RWPE1 (cell line): ENCODE measurements at regions not wholly inside any gene's neighbourhood (a gene's known extent, or its start where the extent isn't known, plus 50 kb on each side); places are given as distances from the start of the nearest gene placed in this dataset.
A peak's percentile ranks its signal among the peaks of the same experiment; 100 is the strongest.

ENCODE experiments used
- CTCF ChIA-PET: fragments of 350-600 bp; sonication (Branson Sonifier 250); formaldehyde crosslinking; extraction: SDS; loops from one replicate; lab custom pipeline; 2021; lab: Yijun Ruan, JAX
- POLR2A ChIA-PET: fragments of 400-600 bp; formaldehyde crosslinking; extraction: SDS; loops from one replicate; lab custom pipeline; 2020; ENCODE audit warnings: antibody characterized with exemption; ENCODE audit not compliant: low non-redundant PET; lab: Yijun Ruan, JAX
- DNase-seq: peaks from one replicate; pipeline ENCODE4 v3.0.0; 2012; ENCODE audit warnings: low spot score
- H3K27ac ChIP-seq: fragments of 450-650 bp; 2 replicates; pipeline ENCODE4 v1.5.1; 2017
- TF ChIP-seq, protein P1 (sequence below): fragments of 450-650 bp; conservative IDR thresholded peaks from 2 replicates; pipeline ENCODE4 v1.5.1; 2017; ENCODE audit warnings: low read depth, mild to moderate bottlenecking

GRCh38 chr13:30004204-30004603 is 153.8 kb upstream of the UBL3 start:
- H3K27ac ChIP-seq: no peak overlapping the region
- TF ChIP-seq, protein P1, sequence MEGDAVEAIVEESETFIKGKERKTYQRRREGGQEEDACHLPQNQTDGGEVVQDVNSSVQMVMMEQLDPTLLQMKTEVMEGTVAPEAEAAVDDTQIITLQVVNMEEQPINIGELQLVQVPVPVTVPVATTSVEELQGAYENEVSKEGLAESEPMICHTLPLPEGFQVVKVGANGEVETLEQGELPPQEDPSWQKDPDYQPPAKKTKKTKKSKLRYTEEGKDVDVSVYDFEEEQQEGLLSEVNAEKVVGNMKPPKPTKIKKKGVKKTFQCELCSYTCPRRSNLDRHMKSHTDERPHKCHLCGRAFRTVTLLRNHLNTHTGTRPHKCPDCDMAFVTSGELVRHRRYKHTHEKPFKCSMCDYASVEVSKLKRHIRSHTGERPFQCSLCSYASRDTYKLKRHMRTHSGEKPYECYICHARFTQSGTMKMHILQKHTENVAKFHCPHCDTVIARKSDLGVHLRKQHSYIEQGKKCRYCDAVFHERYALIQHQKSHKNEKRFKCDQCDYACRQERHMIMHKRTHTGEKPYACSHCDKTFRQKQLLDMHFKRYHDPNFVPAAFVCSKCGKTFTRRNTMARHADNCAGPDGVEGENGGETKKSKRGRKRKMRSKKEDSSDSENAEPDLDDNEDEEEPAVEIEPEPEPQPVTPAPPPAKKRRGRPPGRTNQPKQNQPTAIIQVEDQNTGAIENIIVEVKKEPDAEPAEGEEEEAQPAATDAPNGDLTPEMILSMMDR: no peak
- CTCF ChIA-PET: no interaction called here
- no peak for DNase-seq
- POLR2A ChIA-PET: no interaction called here

DNA sequence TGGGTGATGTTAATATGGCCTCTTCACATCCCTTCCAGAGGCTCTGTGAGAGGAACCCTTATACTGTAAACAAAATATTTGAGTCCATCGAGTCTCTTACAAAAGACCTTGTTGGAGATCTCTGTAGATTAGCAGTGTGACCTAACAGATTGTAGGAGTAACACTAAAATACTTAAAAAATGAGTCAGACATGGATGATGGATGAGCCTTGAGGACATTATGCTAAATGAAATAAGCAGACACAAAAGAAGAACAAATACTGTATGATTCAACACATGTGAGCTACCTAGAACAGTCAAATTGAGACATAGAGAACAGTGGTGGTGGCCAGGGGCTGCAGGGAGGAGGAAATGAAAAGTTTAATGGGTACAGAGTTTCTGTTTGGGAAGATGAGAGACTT is 152.2 kb upstream of the UBL3 start:
- TF ChIP-seq, protein P1: no peak
- no peak overlapping the region for H3K27ac ChIP-seq
- CTCF ChIA-PET: no interaction called here
- DNase-seq: peak; percentile 53
- POLR2A ChIA-PET: no interaction called here

- POLR2A ChIA-PET: no interaction called here
- CTCF ChIA-PET: interaction anchor here (0.6 kb wide), 1 partner anchor 84 kb away, joined by 3 read pairs; no protein-coding TSS in a partner anchor
- DNase-seq: no peak
- H3K27ac ChIP-seq: no peak overlapping the region
- TF ChIP-seq, protein P1: no peak
Observed at GRCh38 chr13:30000370-30000765, 150.0 kb upstream of the UBL3 start.

DNA sequence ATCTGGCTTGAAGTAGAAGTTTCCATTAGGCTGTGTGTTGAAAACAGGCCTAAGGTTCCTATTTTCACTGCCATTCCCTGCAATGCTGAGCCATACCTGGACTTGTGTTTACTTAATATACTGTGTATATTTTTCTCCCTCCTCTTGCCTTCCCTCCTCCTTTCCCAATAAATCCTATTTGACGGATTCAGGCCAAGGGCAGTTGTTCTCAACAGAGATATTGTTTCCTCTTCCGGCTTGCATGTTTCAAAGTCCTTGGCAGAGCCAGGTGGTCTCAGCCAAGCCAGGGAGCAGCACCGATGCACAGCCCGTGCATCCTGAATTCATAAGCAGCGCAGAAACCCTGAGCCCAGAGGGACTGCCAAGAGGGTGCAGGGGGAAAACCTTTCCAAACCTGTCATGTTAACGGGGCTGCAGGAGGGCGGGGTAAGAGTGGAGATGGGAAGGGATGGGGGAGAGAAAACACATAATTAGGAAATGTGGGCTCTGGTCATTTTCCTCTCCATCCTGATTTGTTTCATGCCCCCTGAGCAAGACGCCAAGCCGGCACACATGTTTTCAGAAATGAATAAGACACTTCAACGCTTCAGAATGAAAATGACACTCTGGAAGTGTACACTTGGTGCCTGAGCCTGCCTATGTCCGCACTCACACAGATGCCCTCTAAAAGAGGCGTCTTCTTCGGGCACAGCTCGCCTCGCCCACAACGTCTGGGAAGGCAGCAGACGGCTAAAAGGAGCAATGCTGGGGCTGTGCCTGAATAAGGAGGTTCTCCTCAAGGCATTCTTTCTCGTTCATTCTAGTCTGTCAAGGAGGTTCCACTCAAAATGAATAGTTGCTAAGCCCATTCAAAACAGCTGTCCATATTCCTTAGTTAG is 149.3 kb upstream of the UBL3 start:
- no peak overlapping the region for H3K27ac ChIP-seq
- TF ChIP-seq, protein P1: no peak
- DNase-seq: no peak
- ChIA-PET POLR2A (no interaction called here), CTCF (no interaction called here)

- H3K27ac ChIP-seq: no peak overlapping the region
- ChIA-PET POLR2A (no interaction called here), CTCF (no interaction called here)
- TF ChIP-seq, protein P1: no peak
- no peak for DNase-seq
Observed at GRCh38 chr13:29996316-29996715, 145.9 kb upstream of the UBL3 start.

DNA sequence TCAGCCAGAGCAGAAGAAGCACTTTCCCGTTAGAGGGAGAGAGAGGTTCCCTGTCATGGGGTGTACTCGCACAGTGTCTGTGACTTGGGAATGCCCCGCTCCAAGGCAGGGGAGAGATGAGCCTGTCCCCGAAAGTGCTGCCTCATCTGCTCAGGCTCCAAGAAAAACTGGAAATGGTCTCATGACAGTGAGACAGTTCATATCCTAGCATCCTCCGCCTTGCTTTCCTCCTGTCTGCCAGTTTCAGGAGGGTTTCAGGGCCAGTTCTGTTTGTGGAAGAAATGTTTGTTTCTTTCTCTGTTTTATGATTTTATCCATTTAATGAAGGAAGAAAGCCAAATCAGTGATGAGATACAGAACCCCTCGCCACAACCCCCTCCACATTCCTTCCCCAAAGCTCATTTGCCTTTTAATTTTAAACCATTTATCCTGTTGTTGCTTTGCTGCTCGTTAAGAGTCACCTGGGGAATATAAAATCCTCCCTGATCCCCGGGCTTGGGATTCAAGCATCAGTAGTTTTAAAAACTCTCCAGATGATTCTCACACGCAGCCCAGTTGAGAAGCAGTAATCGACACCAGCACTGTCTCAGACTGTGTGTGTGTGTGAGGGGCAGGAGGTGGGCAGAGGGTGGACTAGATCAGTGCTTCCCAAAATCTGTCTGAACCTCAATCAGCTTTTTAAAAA is 144.6 kb upstream of the UBL3 start:
- no peak for DNase-seq
- TF ChIP-seq, protein P1: no peak
- ChIA-PET CTCF (no interaction called here), POLR2A (no interaction called here)
- no peak overlapping the region for H3K27ac ChIP-seq
